ENCODE measurements at regions not wholly inside any gene's neighbourhood (a gene's known extent, or its start where the extent isn't known, plus 50 kb on each side); places are given as distances from the start of the nearest gene placed in this dataset.

DNA sequence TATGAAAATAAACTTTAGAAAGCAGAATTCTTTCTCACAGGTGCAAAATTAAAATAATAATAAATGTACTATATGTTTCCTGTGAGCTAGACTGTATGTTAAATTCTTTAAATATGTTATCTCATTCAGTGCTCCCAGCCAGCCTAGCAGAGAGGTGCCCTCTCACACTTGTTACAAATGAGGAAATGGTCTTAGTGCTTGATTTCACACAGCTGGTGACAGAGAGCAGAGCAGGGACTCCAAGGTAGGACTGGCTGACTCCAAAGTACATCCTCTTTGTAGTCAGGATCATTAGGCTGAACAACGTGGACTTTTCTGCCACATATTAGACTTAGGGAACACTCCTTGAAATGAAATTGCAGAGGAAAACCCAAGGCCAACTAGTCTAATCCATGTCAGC is 72.0 kb upstream of the HHIP start:
- Histone ChIP-seq H3K4me2 (ENCODE audit: low read length, poor library complexity, severe bottlenecking) (no peak overlapping the region), H3K9ac (ENCODE audit: low read length) (no peak overlapping the region), H2BK120ac (ENCODE audit: low read depth, low read length) (no peak overlapping the region), H2BK12ac (ENCODE audit: low read length in 2 of 2) (no peak overlapping the region), H3K9me3 (ENCODE audit: control insufficient read depth, low read length) (no peaks in the 10 kb centered on the region), H3K27me3 (ENCODE audit: control insufficient read depth in 1 of 2, insufficient read depth in 1 of 2, low read length in 2 of 2) (no peaks in the 10 kb centered on the region), H4K8ac (ENCODE audit: low read length) (no peak overlapping the region), H3K14ac (ENCODE audit: low read length in 2 of 2) (no peak overlapping the region), H3K23ac (ENCODE audit: low read length in 2 of 2) (no peak overlapping the region), H3K27ac (ENCODE audit: low read length, poor library complexity, severe bottlenecking) (no peak overlapping the region), H3K4me3 (ENCODE audit: insufficient read depth in 1 of 2, low read depth in 1 of 2, low read length in 2 of 2) (no peak overlapping the region), H2AK5ac (ENCODE audit: low read length, severe bottlenecking) (no peak overlapping the region), H3K4me1 (ENCODE audit: control insufficient read depth, insufficient read depth, low read depth, low read length) (no peaks in the 10 kb centered on the region), H3K79me1 (replicated peaks; ENCODE audit: low read length, poor library complexity, severe bottlenecking) (no peaks in the 10 kb centered on the region), H2BK5ac (ENCODE audit: low read depth, low read length, poor library complexity, severe bottlenecking) (no peak overlapping the region), H4K91ac (ENCODE audit: low read length) (no peak overlapping the region), H2AFZ (ENCODE audit: low read depth, low read length) (no peak overlapping the region), H3K4ac (ENCODE audit: low read depth in 1 of 2, low read length in 2 of 2) (no peak overlapping the region), H3K36me3 (ENCODE audit: control insufficient read depth in 1 of 2, insufficient read depth in 2 of 2, low read depth in 1 of 2, low read length in 2 of 2) (peaks cover 0 to 3% of the 10 kb centered on the region in 2 experiments), H3K18ac (ENCODE audit: low read depth in 1 of 2, low read length in 2 of 2) (no peak overlapping the region), H2BK15ac (ENCODE audit: low read depth, poor library complexity, severe bottlenecking) (no peak overlapping the region)
- 56% methylated on average over 1 of the region's 1 CpG for WGBS
- no peak for DNase-seq

DNA sequence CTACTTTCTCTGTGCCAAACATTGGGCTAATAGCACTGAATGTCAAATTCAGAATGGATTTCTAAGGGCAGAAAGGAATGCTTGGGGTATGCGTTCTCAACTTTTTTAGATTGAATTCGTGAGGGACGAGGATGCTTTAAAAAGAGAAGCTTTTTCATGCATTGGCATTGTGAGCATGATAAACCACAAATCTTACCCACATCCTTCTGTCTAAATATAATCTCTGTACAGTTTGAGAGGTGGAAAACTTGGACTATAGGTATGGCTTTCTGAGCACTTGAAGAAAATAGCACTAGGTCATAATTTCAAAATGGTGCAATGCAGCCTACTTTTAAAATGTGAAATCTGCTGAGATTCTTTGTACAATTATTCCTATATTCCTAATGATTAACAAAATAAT is 71.4 kb upstream of the HHIP start:
- H3K14ac ChIP-seq (ENCODE audit: low read length in 2 of 2) = no peak overlapping the region
- no peak overlapping the region for H2BK5ac ChIP-seq (ENCODE audit: low read depth, low read length, poor library complexity, severe bottlenecking)
- H3K4me3 ChIP-seq (ENCODE audit: insufficient read depth in 1 of 2, low read depth in 1 of 2, low read length in 2 of 2) = no peak overlapping the region
- no peak overlapping the region for H4K91ac ChIP-seq (ENCODE audit: low read length)
- H3K9ac ChIP-seq (ENCODE audit: low read length) = no peak overlapping the region
- H3K27me3 ChIP-seq (ENCODE audit: control insufficient read depth in 1 of 2, insufficient read depth in 1 of 2, low read length in 2 of 2) = no peaks in the 10 kb centered on the region
- H3K36me3 ChIP-seq (ENCODE audit: control insufficient read depth in 1 of 2, insufficient read depth in 2 of 2, low read depth in 1 of 2, low read length in 2 of 2) = peaks cover 0 to 3% of the 10 kb centered on the region in 2 experiments
- H3K4me1 ChIP-seq (ENCODE audit: control insufficient read depth, insufficient read depth, low read depth, low read length) = no peaks in the 10 kb centered on the region
- H2BK12ac ChIP-seq (ENCODE audit: low read length in 2 of 2) = no peak overlapping the region
- no peak overlapping the region for H2BK120ac ChIP-seq (ENCODE audit: low read depth, low read length)
- H4K8ac ChIP-seq (ENCODE audit: low read length) = no peak overlapping the region
- H3K4ac ChIP-seq (ENCODE audit: low read depth in 1 of 2, low read length in 2 of 2) = no peak overlapping the region
- H3K27ac ChIP-seq (ENCODE audit: low read length, poor library complexity, severe bottlenecking) = no peak overlapping the region
- H2AK5ac ChIP-seq (ENCODE audit: low read length, severe bottlenecking) = no peak overlapping the region
- 100% methylated on average over 1 of the region's 3 CpGs for WGBS
- no peaks in the 10 kb centered on the region for H3K9me3 ChIP-seq (ENCODE audit: control insufficient read depth, low read length)
- no peaks in the 10 kb centered on the region for H3K79me1 ChIP-seq (replicated peaks; ENCODE audit: low read length, poor library complexity, severe bottlenecking)
- no peak for DNase-seq
- no peak overlapping the region for H3K18ac ChIP-seq (ENCODE audit: low read depth in 1 of 2, low read length in 2 of 2)
- H2BK15ac ChIP-seq (ENCODE audit: low read depth, poor library complexity, severe bottlenecking) = no peak overlapping the region
- no peak overlapping the region for H2AFZ ChIP-seq (ENCODE audit: low read depth, low read length)
- H3K4me2 ChIP-seq (ENCODE audit: low read length, poor library complexity, severe bottlenecking) = no peak overlapping the region
- no peak overlapping the region for H3K23ac ChIP-seq (ENCODE audit: low read length in 2 of 2)

DNA sequence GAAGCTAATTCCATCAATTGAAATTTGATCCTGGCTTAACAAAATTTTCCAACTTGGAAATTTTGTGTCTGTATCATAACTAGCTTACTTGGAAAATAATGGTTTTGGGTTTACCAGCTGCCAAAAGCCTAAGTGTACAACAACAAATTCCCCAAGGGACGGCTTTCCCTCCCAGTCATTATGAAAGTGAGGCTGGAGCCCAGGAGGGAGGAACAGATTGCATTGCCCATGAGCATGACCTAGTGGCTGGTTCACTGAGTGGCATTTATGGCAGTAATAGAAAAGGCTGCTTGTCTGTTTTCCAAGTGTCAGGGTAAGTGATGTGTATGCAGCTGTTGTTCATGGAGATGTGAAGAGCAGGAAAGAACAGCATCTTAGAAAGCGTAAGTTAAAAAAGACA is 70.8 kb upstream of the HHIP start:
- H3K14ac ChIP-seq (ENCODE audit: low read length in 2 of 2) = no peak overlapping the region
- 89% methylated on average over 2 of the region's 2 CpGs for WGBS
- no peaks in the 10 kb centered on the region for H3K4me1 ChIP-seq (ENCODE audit: control insufficient read depth, insufficient read depth, low read depth, low read length)
- H2BK120ac ChIP-seq (ENCODE audit: low read depth, low read length) = no peak overlapping the region
- no peak overlapping the region for H4K91ac ChIP-seq (ENCODE audit: low read length)
- H2AFZ ChIP-seq (ENCODE audit: low read depth, low read length) = no peak overlapping the region
- no peak overlapping the region for H3K9ac ChIP-seq (ENCODE audit: low read length)
- no peak overlapping the region for H2BK12ac ChIP-seq (ENCODE audit: low read length in 2 of 2)
- H3K36me3 ChIP-seq (ENCODE audit: control insufficient read depth in 1 of 2, insufficient read depth in 2 of 2, low read depth in 1 of 2, low read length in 2 of 2) = peaks cover 0 to 3% of the 10 kb centered on the region in 2 experiments
- no peak overlapping the region for H2BK15ac ChIP-seq (ENCODE audit: low read depth, poor library complexity, severe bottlenecking)
- no peak overlapping the region for H3K4me3 ChIP-seq (ENCODE audit: insufficient read depth in 1 of 2, low read depth in 1 of 2, low read length in 2 of 2)
- no peak overlapping the region for H4K8ac ChIP-seq (ENCODE audit: low read length)
- H3K79me1 ChIP-seq (replicated peaks; ENCODE audit: low read length, poor library complexity, severe bottlenecking) = no peaks in the 10 kb centered on the region
- no peak overlapping the region for H2AK5ac ChIP-seq (ENCODE audit: low read length, severe bottlenecking)
- H3K4ac ChIP-seq (ENCODE audit: low read depth in 1 of 2, low read length in 2 of 2) = no peak overlapping the region
- no peak overlapping the region for H2BK5ac ChIP-seq (ENCODE audit: low read depth, low read length, poor library complexity, severe bottlenecking)
- H3K18ac ChIP-seq (ENCODE audit: low read depth in 1 of 2, low read length in 2 of 2) = no peak overlapping the region
- no peaks in the 10 kb centered on the region for H3K9me3 ChIP-seq (ENCODE audit: control insufficient read depth, low read length)
- H3K4me2 ChIP-seq (ENCODE audit: low read length, poor library complexity, severe bottlenecking) = no peak overlapping the region
- DNase-seq = no peak
- H3K27me3 ChIP-seq (ENCODE audit: control insufficient read depth in 1 of 2, insufficient read depth in 1 of 2, low read length in 2 of 2) = no peaks in the 10 kb centered on the region
- H3K23ac ChIP-seq (ENCODE audit: low read length in 2 of 2) = no peak overlapping the region
- no peak overlapping the region for H3K27ac ChIP-seq (ENCODE audit: low read length, poor library complexity, severe bottlenecking)

DNA sequence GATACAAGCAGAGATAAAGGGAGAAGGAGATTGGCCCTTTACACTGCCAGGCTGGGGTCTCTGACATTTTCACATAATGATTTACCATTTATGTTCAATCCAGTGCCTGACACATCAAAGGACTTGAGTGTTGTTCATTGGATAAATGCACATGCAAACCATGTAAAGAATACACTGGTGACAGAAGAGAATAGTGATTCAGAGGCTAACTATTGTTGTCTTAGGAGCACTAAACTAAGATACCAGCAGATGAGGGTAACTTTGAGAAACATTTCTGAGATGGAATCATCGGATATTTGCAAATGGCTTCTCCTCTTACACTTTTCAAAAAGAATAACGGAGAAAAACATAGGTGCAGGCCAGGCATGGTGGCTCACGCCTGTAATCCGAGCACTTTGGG is 67.3 kb upstream of the HHIP start:
- Histone ChIP-seq H2BK12ac (ENCODE audit: low read length in 2 of 2) (no peak overlapping the region), H2BK5ac (ENCODE audit: low read depth, low read length, poor library complexity, severe bottlenecking) (no peak overlapping the region), H3K79me1 (replicated peaks; ENCODE audit: low read length, poor library complexity, severe bottlenecking) (no peaks in the 10 kb centered on the region), H3K36me3 (ENCODE audit: control insufficient read depth in 1 of 2, insufficient read depth in 2 of 2, low read depth in 1 of 2, low read length in 2 of 2) (no peaks in the 10 kb centered on the region), H4K91ac (ENCODE audit: low read length) (no peak overlapping the region), H3K14ac (ENCODE audit: low read length in 2 of 2) (no peak overlapping the region), H3K4me2 (ENCODE audit: low read length, poor library complexity, severe bottlenecking) (no peak overlapping the region), H3K9ac (ENCODE audit: low read length) (no peak overlapping the region), H3K27ac (ENCODE audit: low read length, poor library complexity, severe bottlenecking) (no peak overlapping the region), H4K8ac (ENCODE audit: low read length) (no peak overlapping the region), H3K27me3 (ENCODE audit: control insufficient read depth in 1 of 2, insufficient read depth in 1 of 2, low read length in 2 of 2) (no peaks in the 10 kb centered on the region), H3K23ac (ENCODE audit: low read length in 2 of 2) (no peak overlapping the region), H2AFZ (ENCODE audit: low read depth, low read length) (no peak overlapping the region), H2BK15ac (ENCODE audit: low read depth, poor library complexity, severe bottlenecking) (no peak overlapping the region), H3K9me3 (ENCODE audit: control insufficient read depth, low read length) (no peaks in the 10 kb centered on the region), H2AK5ac (ENCODE audit: low read length, severe bottlenecking) (no peak overlapping the region), H3K4me1 (ENCODE audit: control insufficient read depth, insufficient read depth, low read depth, low read length) (no peaks in the 10 kb centered on the region), H3K18ac (ENCODE audit: low read depth in 1 of 2, low read length in 2 of 2) (no peak overlapping the region), H3K4me3 (ENCODE audit: insufficient read depth in 1 of 2, low read depth in 1 of 2, low read length in 2 of 2) (no peak overlapping the region), H2BK120ac (ENCODE audit: low read depth, low read length) (no peak overlapping the region), H3K4ac (ENCODE audit: low read depth in 1 of 2, low read length in 2 of 2) (no peak overlapping the region)
- no peak for DNase-seq
- 90% methylated on average over 4 of the region's 4 CpGs for WGBS

Data from mesenchymal stem cell (in vitro differentiated cells and primary cell).